IPS DF 4.7 (cell line): ENCODE measurements at regions not wholly inside any gene's neighbourhood (a gene's known extent, or its start where the extent isn't known, plus 50 kb on each side); places are given as distances from the start of the nearest gene placed in this dataset.
"Not testable (repeated sequence)": the region's sequence is repeated elsewhere in the genome, so short reads cannot be mapped to it uniquely, and the experiment has no call there.

Source experiments
- DNase-seq: peaks from one replicate; pipeline ENCODE4 v3.0.0-alpha.2; 2013; ENCODE audit warnings: low spot score; ENCODE audit errors: extremely low read depth

- no peak for DNase-seq
Observed at GRCh38 chr20:6662309-6662708, 105.2 kb upstream of the BMP2 start.

GRCh38 chr20:6660441-6660840 lies 107.0 kb upstream of the BMP2 start:
- no peak for DNase-seq

GRCh38 chr20:6658909-6659308 lies 108.6 kb upstream of the BMP2 start:
- not testable (repeated sequence) for DNase-seq

GRCh38 chr20:6657904-6658303 lies 109.6 kb upstream of the BMP2 start:
- DNase-seq: no peak

- no peak for DNase-seq
Observed at GRCh38 chr20:6657111-6657510, 110.4 kb upstream of the BMP2 start.

GRCh38 chr20:6654513-6655252 lies 112.8 kb upstream of the BMP2 start:
- no peak for DNase-seq

- no peak for DNase-seq
Observed at GRCh38 chr20:6651561-6651960, 115.9 kb upstream of the BMP2 start.

GRCh38 chr20:6651016-6651415 lies 116.5 kb upstream of the BMP2 start:
- DNase-seq: no peak

- no peak for DNase-seq
Observed at GRCh38 chr20:6646021-6646636, 121.4 kb upstream of the BMP2 start.

GRCh38 chr20:6644813-6645628 lies 122.5 kb upstream of the BMP2 start:
- DNase-seq: no peak

- no peak for DNase-seq
Observed at GRCh38 chr20:6641012-6641411, 126.5 kb upstream of the BMP2 start.

- peak; percentile 44 for DNase-seq
Observed at GRCh38 chr20:6637160-6637579, 130.3 kb upstream of the BMP2 start.

GRCh38 chr20:6636209-6637159 lies 131.0 kb upstream of the BMP2 start:
- peak; percentile 33 for DNase-seq

GRCh38 chr20:6635034-6635736 lies 132.3 kb upstream of the BMP2 start:
- DNase-seq: no peak

GRCh38 chr20:6632187-6632586 lies 135.3 kb upstream of the BMP2 start:
- no peak for DNase-seq

- DNase-seq: no peak
Observed at GRCh38 chr20:6630514-6630913, 137.0 kb upstream of the BMP2 start.

GRCh38 chr20:6629564-6629963 lies 137.9 kb upstream of the BMP2 start:
- no peak for DNase-seq

GRCh38 chr20:6626805-6627204 lies 140.7 kb upstream of the BMP2 start:
- DNase-seq: no peak

GRCh38 chr20:6623989-6624388 lies 143.5 kb upstream of the BMP2 start:
- DNase-seq: peak; percentile 25

- no peak for DNase-seq
Observed at GRCh38 chr20:6622041-6622440, 145.4 kb upstream of the BMP2 start.

GRCh38 chr20:6618051-6618450 lies 149.4 kb upstream of the BMP2 start:
- DNase-seq: no peak
